ENCODE measurements at regions not wholly inside any gene's neighbourhood (a gene's known extent, or its start where the extent isn't known, plus 50 kb on each side); places are given as distances from the start of the nearest gene placed in this dataset.

GRCh38 chr1:217981430-217981829 is 303.7 kb upstream of the RRP15 start:
- no peak for TF ChIP-seq CTCF (IDR thresholded peaks at IDR 0.05; ENCODE audit: borderline replicate concordance, extremely low read depth, low read length, poor library complexity, severe bottlenecking)
- TF ChIP-seq EZH2 (IDR thresholded peaks at IDR 0.05; ENCODE audit: borderline replicate concordance, low read depth, low read length, severe bottlenecking), result no peak

All from DND-41 (cell line).